ENCODE measurements at regions not wholly inside any gene's neighbourhood (a gene's known extent, or its start where the extent isn't known, plus 50 kb on each side); places are given as distances from the start of the nearest gene placed in this dataset.

GRCh38 chr13:29683041-29683440, 87.6 kb upstream of the SLC7A1 start:
- DNase-seq (ENCODE audit: low spot score) = no peak
- Histone ChIP-seq H3K9me2 (ENCODE audit: insufficient read depth, low read length) (no peaks in the 10 kb centered on the region), H3K36me3 (ENCODE audit: insufficient read depth, low read length) (no peaks in the 10 kb centered on the region), H3K79me2 (ENCODE audit: insufficient read depth, low read depth, low read length) (no peaks in the 10 kb centered on the region), H3K9me3 (ENCODE audit: low read length) (no peaks in the 10 kb centered on the region), H3K4me2 (ENCODE audit: low read length) (no peak overlapping the region), H4K20me1 (ENCODE audit: insufficient read depth, low read length) (no peaks in the 10 kb centered on the region), H2AFZ (ENCODE audit: low read length) (no peak overlapping the region), H3K27ac (ENCODE audit: low read depth, low read length, poor library complexity, severe bottlenecking) (no peak overlapping the region), H3K4me3 (ENCODE audit: low read depth, low read length, poor library complexity, severe bottlenecking) (no peak overlapping the region), H3K4me1 (ENCODE audit: insufficient read depth, low read length, poor library complexity, severe bottlenecking) (no peaks in the 10 kb centered on the region)
- CTCF ChIA-PET (ENCODE audit: unreplicated experiment) = no interaction called here
- POLR2A ChIA-PET = no interaction called here
- no TSS peak for BruUV-seq (replicated peaks)
- intact Hi-C loops (cut with micrococcal nuclease; ENCODE audit: unreplicated experiment) = no loop called here
- TF ChIP-seq CTCF (conservative IDR thresholded peaks at IDR 0.05; ENCODE audit: low read length) = no peak
- TF ChIP-seq EZH2phosphoT487 (IDR thresholded peaks at IDR 0.05; ENCODE audit: borderline replicate concordance, low read depth, low read length) = no peak

GRCh38 chr13:29681864-29682263, 86.4 kb upstream of the SLC7A1 start:
- TF ChIP-seq CTCF (conservative IDR thresholded peaks at IDR 0.05; ENCODE audit: low read length) = no peak
- TF ChIP-seq EZH2phosphoT487 (IDR thresholded peaks at IDR 0.05; ENCODE audit: borderline replicate concordance, low read depth, low read length) = no peak
- H3K27ac ChIP-seq (ENCODE audit: low read depth, low read length, poor library complexity, severe bottlenecking) = no peak overlapping the region
- no peaks in the 10 kb centered on the region for H3K4me1 ChIP-seq (ENCODE audit: insufficient read depth, low read length, poor library complexity, severe bottlenecking)
- no peaks in the 10 kb centered on the region for H3K36me3 ChIP-seq (ENCODE audit: insufficient read depth, low read length)
- intact Hi-C loops (cut with micrococcal nuclease; ENCODE audit: unreplicated experiment) = no loop called here
- POLR2A ChIA-PET = interaction anchor here (0.7 kb wide), 1 partner anchor 14 kb away, joined by 3 read pairs; no protein-coding TSS in a partner anchor
- CTCF ChIA-PET (ENCODE audit: unreplicated experiment) = interaction anchor here (0.6 kb wide), 1 partner anchor 183 kb away, joined by 4 read pairs; no protein-coding TSS in a partner anchor
- no peak overlapping the region for H3K4me2 ChIP-seq (ENCODE audit: low read length)
- no peak overlapping the region for H3K4me3 ChIP-seq (ENCODE audit: low read depth, low read length, poor library complexity, severe bottlenecking)
- no peaks in the 10 kb centered on the region for H3K9me2 ChIP-seq (ENCODE audit: insufficient read depth, low read length)
- H4K20me1 ChIP-seq (ENCODE audit: insufficient read depth, low read length) = no peaks in the 10 kb centered on the region
- H2AFZ ChIP-seq (ENCODE audit: low read length) = no peak overlapping the region
- H3K79me2 ChIP-seq (ENCODE audit: insufficient read depth, low read depth, low read length) = no peaks in the 10 kb centered on the region
- no peaks in the 10 kb centered on the region for H3K9me3 ChIP-seq (ENCODE audit: low read length)
- DNase-seq (ENCODE audit: low spot score) = no peak
- BruUV-seq (replicated peaks) = no TSS peak

- no peaks in the 10 kb centered on the region for H3K79me2 ChIP-seq (ENCODE audit: insufficient read depth, low read depth, low read length)
- BruUV-seq (replicated peaks) = no TSS peak
- intact Hi-C loops (cut with micrococcal nuclease; ENCODE audit: unreplicated experiment) = no loop called here
- no peaks in the 10 kb centered on the region for H3K9me2 ChIP-seq (ENCODE audit: insufficient read depth, low read length)
- no peak for TF ChIP-seq CTCF (conservative IDR thresholded peaks at IDR 0.05; ENCODE audit: low read length)
- TF ChIP-seq EZH2phosphoT487 (IDR thresholded peaks at IDR 0.05; ENCODE audit: borderline replicate concordance, low read depth, low read length) = no peak
- H2AFZ ChIP-seq (ENCODE audit: low read length) = no peak overlapping the region
- H3K9me3 ChIP-seq (ENCODE audit: low read length) = no peaks in the 10 kb centered on the region
- CTCF ChIA-PET (ENCODE audit: unreplicated experiment) = no interaction called here
- no peaks in the 10 kb centered on the region for H3K4me1 ChIP-seq (ENCODE audit: insufficient read depth, low read length, poor library complexity, severe bottlenecking)
- H4K20me1 ChIP-seq (ENCODE audit: insufficient read depth, low read length) = no peaks in the 10 kb centered on the region
- no peak overlapping the region for H3K27ac ChIP-seq (ENCODE audit: low read depth, low read length, poor library complexity, severe bottlenecking)
- POLR2A ChIA-PET = no interaction called here
- no peaks in the 10 kb centered on the region for H3K36me3 ChIP-seq (ENCODE audit: insufficient read depth, low read length)
- H3K4me2 ChIP-seq (ENCODE audit: low read length) = no peak overlapping the region
- no peak for DNase-seq (ENCODE audit: low spot score)
- H3K4me3 ChIP-seq (ENCODE audit: low read depth, low read length, poor library complexity, severe bottlenecking) = no peak overlapping the region
Measured at GRCh38 chr13:29679396-29680053, 84.0 kb upstream of the SLC7A1 start.

Measured in OCI-LY7 (cell line).